ENCODE measurements at regions not wholly inside any gene's neighbourhood (a gene's known extent, or its start where the extent isn't known, plus 50 kb on each side); places are given as distances from the start of the nearest gene placed in this dataset.

GRCh38 chr16:58837950-58838349, 103.8 kb upstream of the GOT2 start:
- H3K36me3 ChIP-seq: no peaks in the 10 kb centered on the region
- 81 to 92% (median 89%) methylated on average over 3 of the region's 3 CpGs for WGBS, 3 donors
- no peaks in the 10 kb centered on the region for H3K9me3 ChIP-seq
- TF ChIP-seq EP300 (IDR thresholded peaks at IDR 0.05) (no peak), POLR2A (IDR thresholded peaks at IDR 0.05) (no peak), CTCF (IDR thresholded peaks at IDR 0.05) (no peak)
- no peak overlapping the region for H3K27ac ChIP-seq
- H3K27me3 ChIP-seq: no peaks in the 10 kb centered on the region
- DNase-seq: no peak
- intact Hi-C loops (cut with DNase I): no loop called here
- no peak overlapping the region for H3K4me3 ChIP-seq
- no peaks in the 10 kb centered on the region for H3K4me1 ChIP-seq (ENCODE audit: insufficient read depth)

- Histone ChIP-seq H3K9me3 (no peaks in the 10 kb centered on the region), H3K4me1 (ENCODE audit: insufficient read depth) (no peaks in the 10 kb centered on the region), H3K27ac (no peak overlapping the region), H3K27me3 (no peaks in the 10 kb centered on the region), H3K36me3 (no peaks in the 10 kb centered on the region), H3K4me3 (no peak overlapping the region)
- TF ChIP-seq EP300 (IDR thresholded peaks at IDR 0.05): no peak
- WGBS, 3 donors: 64 to 71% (median 67%) methylated on average over 6 of the region's 6 CpGs
- intact Hi-C loops (cut with DNase I): no loop called here
- DNase-seq: no peak
Measured at GRCh38 chr16:58836427-58836826, 102.3 kb upstream of the GOT2 start.

GRCh38 chr16:58832386-58832895, 98.3 kb upstream of the GOT2 start:
- Histone ChIP-seq H3K4me1 (ENCODE audit: insufficient read depth) (no peaks in the 10 kb centered on the region), H3K4me3 (no peak overlapping the region), H3K9me3 (no peaks in the 10 kb centered on the region), H3K27ac (no peak overlapping the region), H3K27me3 (no peaks in the 10 kb centered on the region), H3K36me3 (no peaks in the 10 kb centered on the region)
- TF ChIP-seq POLR2A (IDR thresholded peaks at IDR 0.05): no peak
- no peak for TF ChIP-seq CTCF (IDR thresholded peaks at IDR 0.05)
- TF ChIP-seq EP300 (IDR thresholded peaks at IDR 0.05): no peak
- 54 to 63% (median 54%) methylated on average over 2 of the region's 2 CpGs for WGBS, 3 donors
- DNase-seq: no peak
- intact Hi-C loops (cut with DNase I): no loop called here

GRCh38 chr16:58831386-58831785, 97.3 kb upstream of the GOT2 start:
- WGBS, 3 donors: 72 to 77% (median 75%) methylated on average over 4 of the region's 4 CpGs
- Histone ChIP-seq H3K27ac (no peak overlapping the region), H3K27me3 (no peaks in the 10 kb centered on the region), H3K9me3 (no peaks in the 10 kb centered on the region), H3K36me3 (no peaks in the 10 kb centered on the region), H3K4me3 (no peak overlapping the region), H3K4me1 (ENCODE audit: insufficient read depth) (no peaks in the 10 kb centered on the region)
- TF ChIP-seq CTCF (IDR thresholded peaks at IDR 0.05): no peak
- no peak for DNase-seq
- intact Hi-C loops (cut with DNase I): no loop called here

- no peak overlapping the region for H3K27ac ChIP-seq
- no peaks in the 10 kb centered on the region for H3K4me1 ChIP-seq (ENCODE audit: insufficient read depth)
- no peak for DNase-seq
- WGBS, 3 donors: 7 to 13% (median 13%) methylated on average over 8 of the region's 8 CpGs
- H3K27me3 ChIP-seq: no peaks in the 10 kb centered on the region
- H3K36me3 ChIP-seq: no peaks in the 10 kb centered on the region
- TF ChIP-seq POLR2A (IDR thresholded peaks at IDR 0.05): no peak
- no peak for TF ChIP-seq EP300 (IDR thresholded peaks at IDR 0.05)
- no peak for TF ChIP-seq CTCF (IDR thresholded peaks at IDR 0.05)
- intact Hi-C loops (cut with DNase I): no loop called here
- no peaks in the 10 kb centered on the region for H3K9me3 ChIP-seq
- H3K4me3 ChIP-seq: no peak overlapping the region
Measured at GRCh38 chr16:58828901-58829545, 94.9 kb upstream of the GOT2 start.

Data from ovary (tissue), 7 donors.